HG02763 (cell line): ENCODE measurements at regions not wholly inside any gene's neighbourhood (a gene's known extent, or its start where the extent isn't known, plus 50 kb on each side); places are given as distances from the start of the nearest gene placed in this dataset.
"Not testable (repeated sequence)": the region's sequence is repeated elsewhere in the genome, so short reads cannot be mapped to it uniquely, and the experiment has no call there.

Experiments used
- ATAC-seq: cut with Tn5 transposase; IDR thresholded peaks from one replicate; pipeline ENCODE4 v1.9.1; 2021; ENCODE audit warnings: mild to moderate bottlenecking, moderate library complexity; ENCODE audit not compliant: unreplicated experiment

DNA sequence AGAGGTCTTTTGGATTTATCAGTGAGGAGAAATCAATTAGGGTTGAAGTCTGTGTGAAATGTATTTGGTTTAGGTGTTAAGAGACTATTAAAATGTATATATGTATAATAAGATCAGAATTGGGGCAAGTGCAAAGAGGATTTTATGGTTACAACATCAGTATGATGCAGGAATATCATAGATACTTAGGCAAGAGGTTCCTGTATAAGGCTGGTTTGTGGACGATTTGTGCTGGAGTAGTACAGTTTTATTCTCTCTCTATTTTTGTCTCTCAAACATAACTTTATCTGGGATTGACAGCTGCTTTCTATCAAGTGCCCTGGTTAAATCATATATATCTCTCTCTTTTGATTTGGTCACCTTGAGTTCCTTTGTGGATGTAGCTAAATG, 142.5 kb downstream of the CTH start:
- ATAC-seq = no peak

DNA sequence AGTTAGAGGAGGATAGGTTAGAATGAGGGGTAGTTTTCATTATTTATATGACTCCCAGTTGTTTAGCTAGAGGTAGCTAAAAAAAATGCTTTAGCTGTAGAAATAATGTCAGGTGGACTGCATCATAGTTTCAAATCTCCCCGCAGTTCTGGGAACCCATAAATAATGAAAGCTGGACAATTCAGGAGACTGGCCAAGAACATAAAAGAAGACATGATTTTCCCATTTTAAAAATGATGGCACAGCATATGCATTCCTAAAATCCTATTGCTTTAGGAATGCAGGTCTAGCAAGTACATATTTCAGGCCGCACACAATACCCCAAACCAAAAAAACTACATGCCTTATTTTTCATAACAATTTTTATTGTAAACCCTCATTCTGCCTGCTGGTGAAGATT, 143.3 kb downstream of the CTH start:
- no peak for ATAC-seq

DNA sequence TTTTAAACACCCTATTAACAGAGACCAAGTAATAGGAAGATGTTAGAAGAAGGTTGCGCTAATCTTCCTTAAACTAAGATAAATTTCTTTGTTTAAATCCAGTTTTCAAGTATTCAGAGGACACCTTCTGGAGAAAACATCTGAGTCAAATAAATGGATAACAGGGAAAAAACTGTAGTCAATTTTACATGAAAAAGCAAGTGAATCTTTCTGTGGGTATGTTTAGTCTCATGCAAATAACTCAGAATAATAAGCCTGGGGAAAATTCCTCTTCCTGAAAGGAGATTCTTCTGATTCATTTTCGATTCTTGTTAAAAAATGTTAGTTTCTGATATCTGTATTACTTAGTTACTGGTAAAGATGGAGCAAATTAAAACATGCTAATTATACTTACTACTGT, 145.5 kb downstream of the CTH start:
- no peak for ATAC-seq

DNA sequence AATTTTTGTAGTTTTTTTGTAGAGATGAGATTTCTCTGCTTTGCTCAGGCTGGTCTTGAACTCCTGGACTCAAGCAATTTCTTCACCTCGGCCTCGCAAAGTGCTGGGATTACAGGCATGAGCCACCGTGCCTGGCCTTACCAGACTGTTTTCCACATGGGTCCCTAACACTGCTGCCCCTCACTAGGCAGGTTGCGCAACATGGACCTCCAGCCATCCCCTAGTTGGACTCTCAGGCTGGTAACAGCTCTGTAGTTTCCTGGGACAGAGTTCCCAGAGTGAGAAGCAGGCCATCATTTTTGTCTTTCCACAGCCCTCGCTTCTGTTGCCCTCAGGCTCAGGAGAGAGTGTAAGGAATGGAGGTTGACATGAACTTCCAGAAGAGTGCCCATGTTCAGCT, 156.1 kb downstream of the CTH start:
- no peak for ATAC-seq

DNA sequence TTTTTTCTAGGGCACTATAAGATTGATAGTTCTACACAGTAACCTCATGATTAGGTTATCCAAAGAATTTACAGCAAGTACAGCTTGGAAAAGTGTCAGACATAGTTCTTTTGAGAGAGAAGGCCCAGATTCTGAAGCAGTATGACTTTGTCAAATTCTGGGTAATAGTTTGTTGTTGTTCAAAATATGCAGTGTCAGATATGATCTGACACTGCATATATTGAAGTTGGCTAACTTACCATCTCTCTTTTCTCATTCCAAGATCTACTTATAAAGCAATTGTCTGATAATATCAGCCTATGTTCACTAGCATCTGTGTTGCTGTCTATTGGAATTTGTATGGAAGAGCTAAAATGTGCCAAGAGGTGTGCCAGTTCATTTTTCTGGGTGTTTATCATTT, 160.1 kb downstream of the CTH start:
- no peak for ATAC-seq

DNA sequence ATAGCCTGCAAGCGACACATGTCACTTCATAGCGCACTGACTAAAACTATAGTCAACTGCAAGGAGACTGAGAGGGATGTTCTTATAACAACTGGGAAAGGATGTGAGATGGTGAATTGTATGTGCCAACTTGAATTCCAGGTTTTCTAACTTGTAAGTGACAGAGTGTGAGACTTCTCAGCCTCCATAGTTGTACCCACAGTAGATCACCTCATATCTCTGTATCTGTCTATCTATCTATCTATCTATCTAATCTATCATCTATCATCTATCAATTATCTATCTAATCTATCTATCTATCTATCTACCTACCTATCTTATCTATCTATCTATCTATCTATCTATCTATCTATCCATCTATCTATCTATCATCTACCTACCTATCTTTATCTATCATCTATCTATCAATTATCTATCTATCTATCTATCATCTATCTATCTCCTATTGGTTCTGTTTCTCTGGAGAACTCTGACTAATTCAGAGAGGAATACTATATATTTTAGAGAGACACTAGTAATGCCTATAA, 162.3 kb downstream of the CTH start:
- no peak for ATAC-seq

DNA sequence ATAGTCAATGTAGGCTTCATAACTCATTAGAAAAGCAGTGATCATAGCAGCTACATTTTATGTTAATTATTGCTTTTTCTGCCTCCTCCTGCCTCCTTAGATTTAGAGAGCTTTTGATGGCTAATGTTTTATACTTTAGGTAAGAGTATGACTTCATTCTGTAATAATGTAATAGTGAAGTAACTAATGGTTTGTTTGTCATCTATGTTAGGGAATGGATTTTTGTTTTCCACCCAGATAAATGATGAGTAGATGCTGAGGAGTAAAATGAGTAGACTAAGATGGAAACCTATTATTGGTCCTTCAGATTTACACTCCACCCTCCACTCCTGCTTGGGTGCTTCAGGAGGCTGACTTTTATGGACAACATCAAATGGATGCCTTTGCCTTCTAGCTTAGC, 170.6 kb downstream of the CTH start:
- ATAC-seq = no peak

DNA sequence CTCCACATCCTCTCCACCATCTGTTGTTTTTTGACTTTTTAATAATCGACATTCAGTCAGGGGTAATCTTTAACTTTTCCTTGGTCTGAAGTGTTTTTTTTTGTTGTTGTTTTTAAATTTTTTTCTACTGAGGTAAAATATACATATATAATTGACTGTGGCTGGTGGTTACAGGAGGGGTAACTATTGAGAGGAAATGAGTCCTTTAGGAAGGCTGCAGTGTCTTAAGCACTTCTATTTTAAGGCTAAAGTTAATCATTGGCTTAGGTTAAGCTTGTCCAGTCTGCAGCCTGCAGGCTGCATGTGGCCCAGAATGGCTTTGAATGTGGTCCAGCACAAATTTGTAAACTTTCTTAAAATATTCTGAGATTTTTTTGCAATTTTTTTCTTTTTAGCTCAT, 172.5 kb downstream of the CTH start:
- ATAC-seq = peak; percentile 97

DNA sequence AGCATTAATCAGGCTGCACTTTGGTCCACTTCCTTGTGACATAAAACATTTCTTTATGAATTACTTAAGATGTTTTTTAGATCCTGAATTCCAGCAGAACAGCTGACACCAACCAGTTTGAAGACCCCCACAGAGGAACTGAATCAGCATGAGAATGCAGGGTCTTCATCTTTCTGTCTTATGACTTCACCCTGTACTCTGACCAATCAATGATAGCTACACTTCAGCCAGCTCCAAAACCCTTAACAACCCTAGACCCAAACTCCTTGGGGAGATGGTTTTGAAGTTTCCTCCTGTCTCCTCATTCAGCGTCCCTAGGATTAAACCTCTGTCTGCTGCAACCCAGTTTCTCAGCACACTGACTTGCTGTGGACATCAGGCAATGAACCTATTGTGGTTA, 175.0 kb downstream of the CTH start:
- ATAC-seq = no peak

DNA sequence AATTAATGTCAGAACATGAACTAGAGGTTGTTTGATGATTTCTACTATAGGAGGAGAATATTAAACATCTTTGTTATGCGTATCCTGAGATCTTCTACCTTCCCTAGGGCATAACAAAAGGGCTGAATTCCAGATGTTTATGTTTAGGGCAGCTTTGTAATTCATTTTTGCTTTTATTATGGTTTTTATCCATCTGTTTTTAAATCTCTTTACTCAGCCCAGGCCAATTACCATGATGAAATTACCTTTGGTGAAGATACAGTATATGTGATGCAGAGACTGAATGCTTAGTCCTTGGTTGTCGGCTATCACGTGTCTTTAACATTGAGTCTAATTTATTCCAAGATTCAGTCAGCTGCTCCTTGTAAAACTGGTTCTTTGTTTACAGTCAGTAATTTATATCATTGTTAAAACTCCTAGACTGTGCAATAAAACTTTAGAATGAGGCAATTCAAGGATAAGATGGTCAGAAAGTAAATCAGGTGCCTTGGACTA, 176.9 kb downstream of the CTH start:
- no peak for ATAC-seq

DNA sequence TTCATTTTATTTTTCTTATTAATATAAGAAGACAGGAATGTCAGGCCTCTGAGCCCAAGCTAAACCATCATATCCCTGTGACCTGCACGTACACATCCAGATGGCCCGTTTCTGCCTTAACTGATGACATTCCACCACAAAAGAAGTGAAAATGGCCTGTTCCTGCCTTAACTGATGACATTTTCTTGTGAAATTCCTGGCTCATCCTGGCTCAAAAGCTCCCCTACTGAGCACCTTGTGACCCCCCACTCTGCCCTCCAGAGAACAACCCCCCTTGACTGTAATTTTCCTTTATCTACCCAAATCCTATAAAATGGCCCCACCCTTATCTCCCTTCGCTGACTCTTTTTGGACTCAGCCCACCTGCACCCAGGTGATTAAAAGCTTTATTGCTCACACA, 182.5 kb downstream of the CTH start:
- not testable (repeated sequence) for ATAC-seq

DNA sequence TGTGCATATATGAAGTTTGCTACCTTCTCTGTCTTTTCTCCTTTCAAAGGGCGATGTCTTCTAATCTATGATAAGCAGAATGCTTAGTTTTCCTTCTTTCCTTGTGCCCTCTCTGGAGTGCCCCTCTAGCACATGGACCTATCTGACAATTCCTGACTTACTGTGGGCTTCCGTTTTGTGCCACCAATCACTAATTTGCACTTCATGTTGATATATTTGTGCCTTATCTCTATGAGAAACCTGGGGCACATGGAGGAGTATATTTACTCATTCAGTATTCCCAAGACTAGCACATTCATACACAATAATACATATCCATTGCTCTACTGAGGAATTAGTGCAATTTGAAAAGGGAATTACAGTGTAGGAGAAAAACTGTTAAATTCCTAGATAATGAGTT, 197.7 kb downstream of the CTH start:
- ATAC-seq = no peak

DNA sequence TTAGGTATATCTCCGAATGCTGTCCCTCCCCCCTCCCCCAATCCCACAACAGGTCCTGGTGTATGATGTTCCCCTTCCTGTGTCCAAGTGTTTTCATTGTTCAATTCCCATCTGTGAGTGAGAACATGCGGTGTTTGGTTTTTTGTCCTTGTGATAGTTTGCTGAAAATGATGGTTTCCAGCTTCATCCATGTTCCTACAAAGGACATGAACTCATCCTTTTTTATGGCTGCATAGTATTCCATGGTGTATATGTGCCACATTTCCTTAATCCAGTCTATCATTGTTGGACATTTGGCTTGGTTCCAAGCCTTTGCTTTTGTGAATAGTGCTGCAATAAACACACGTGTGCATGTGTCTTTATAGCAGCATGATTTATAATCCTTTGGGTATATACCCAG, 199.1 kb downstream of the CTH start:
- not testable (repeated sequence) for ATAC-seq

DNA sequence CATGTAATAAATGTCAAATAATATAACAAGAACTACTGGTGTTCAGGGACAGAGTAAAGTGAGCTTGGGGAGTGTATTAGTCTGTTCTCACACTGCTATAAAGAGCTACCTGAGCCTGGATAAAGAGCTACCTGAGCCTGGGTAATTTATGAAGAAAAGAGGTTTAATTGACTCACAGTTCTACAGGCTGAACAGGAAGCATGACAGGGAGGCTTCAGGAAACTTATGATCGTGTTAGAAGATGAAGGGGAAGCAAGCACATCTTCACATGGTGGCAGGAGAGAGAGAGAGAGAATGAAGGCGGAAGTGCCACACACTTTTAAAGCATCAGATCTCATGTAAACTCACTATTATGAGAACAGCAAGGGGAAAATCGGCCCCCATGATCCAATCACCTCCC, 205.9 kb downstream of the CTH start:
- no peak for ATAC-seq

DNA sequence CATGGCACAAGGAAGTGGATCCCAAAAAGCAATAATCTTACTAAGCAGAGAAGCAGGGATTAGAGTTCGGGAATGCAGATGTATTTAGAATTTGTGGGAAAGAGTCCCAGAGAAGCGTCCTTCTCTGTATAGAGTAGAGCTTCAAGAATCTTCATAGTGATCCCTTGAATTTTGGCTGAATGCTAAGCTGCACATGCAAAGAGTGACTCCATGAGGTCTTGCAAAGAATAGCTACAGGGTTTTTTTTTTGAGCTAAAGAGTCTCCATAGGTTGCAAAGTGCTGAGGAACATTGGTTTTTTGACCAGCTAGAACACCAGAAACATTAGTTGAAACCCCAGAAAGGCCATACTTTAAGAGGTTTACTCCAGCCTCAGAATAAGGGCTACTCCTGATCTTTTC, 206.7 kb downstream of the CTH start:
- no peak for ATAC-seq

DNA sequence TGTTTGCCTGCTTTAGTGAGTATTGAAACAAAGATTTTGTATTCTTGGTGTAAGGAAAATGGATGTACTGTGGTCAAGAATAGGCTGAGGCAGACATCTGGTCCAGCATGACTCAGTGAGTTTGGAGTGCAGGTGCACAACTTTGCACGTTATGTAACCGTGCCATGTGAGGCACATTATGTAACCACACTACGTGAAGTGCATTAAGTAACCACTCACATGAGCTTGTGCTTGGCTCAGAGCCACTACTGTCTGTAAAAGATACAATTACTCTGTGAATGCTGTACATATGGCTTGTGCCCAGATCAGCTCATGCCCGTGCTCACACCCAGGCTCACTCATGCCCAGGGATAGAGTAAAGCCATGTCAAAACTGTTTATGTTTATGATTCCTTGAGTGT, 216.8 kb downstream of the CTH start:
- ATAC-seq = no peak

DNA sequence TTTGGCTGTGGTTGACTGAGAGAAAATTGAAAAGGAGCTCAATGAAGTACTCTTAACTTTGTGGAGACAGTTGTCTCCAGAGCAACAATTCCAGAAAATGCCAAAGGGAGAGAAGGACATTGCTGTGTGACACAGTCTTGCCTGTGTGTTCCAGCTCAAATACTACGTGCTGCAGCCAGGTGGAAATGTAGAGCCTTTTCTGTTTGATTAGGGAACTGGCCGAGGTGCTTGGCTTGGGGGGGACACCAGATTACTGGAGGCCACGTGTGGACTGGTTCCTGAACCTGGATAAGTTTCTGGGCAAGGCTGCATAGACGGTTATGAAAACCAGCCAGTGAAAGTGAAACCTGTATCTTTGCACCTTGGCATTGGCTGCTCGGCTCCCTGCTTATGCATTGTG, 217.9 kb downstream of the CTH start:
- no peak for ATAC-seq

DNA sequence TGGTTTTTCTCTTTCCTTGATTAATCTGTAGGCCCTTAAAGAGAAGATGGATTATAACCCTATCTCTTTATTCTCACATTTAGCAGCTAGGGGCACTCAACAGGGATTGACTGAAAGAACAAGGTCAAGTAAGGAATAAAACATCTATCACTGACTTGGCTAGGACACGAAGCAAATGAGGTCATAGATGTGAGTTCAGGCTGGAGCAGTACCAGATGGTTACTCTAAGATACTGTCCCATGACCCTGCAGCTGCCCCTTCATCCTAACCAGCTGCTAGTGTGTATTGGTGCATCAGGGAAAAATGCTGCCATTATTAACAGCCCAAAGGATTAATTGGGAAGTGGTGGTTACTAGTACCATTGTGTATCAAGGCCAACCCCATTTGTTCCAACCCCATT, 221.9 kb downstream of the CTH start:
- no peak for ATAC-seq

DNA sequence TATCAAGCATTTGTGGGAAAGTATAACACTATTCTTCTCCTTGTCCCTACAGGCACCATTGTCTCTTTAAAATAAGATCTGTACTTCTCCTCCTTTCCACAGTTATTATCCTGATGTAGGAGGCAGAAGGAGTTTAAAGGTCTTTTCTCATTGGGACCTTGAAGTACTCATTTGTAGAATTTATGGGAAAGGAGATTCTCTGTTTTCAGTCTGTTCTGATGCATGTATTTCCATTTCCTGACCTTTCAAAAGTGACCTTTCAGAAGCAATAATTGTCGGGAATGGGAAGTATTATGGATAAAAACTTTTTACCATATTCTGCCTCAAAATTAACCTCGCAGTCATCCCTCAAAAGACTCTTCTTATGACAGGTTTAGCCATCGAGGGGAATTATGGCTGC, 224.8 kb downstream of the CTH start:
- no peak for ATAC-seq

DNA sequence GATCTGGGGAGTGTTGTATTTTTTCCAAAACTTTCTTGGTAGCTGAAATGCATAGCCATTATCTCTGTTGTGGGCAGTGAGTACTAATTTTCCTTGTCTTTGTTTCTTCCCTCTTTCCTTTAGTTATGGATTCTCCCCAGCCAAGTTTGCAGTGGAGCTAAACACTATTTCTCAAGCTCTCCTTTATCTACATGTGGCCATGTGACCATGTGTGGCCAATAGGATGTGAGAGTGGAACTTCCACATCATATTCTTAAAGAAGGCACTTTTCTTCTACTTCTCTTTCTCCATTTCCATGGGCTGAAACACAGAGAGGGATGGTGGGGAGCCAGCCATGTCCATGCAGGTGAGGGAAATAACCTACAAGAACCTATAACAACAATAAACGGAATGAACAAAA, 230.8 kb downstream of the CTH start:
- ATAC-seq = no peak

DNA sequence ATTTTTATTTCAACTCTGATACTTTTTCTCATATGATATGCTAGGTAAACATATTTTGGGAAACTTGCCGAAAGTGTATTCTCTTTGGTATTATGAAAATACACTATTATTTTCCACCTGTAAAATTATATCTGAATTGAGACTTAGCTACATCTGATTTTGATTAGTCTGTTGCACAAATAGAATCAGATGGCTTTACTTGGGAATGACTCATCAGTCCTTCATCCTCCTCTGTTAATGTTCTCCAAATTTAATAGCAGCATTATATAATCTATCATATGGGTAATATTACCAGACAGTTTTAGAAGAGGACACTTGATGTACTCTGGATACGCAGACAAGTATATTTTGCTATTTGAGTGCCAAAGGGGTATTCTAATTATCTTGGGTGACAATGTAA, 245.3 kb downstream of the CTH start:
- no peak for ATAC-seq

DNA sequence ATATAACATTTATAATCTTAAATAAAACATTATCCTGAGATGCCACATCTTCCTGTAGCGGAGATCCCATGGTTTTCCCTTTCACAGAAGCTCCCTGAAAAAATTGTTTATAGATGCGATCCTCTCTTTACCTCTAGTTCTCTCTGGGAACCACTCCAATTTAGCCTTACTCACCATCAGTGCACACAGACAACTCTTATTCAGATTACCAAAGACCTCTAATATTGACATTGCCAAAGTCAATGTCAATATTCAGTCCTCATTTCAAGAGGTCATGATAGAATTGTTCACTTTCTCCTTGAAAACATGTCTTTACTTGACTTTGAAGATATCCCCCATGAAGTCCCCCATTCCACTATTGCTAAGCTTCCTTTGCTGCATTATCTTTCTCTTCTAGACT, 248.8 kb downstream of the CTH start:
- no peak for ATAC-seq

DNA sequence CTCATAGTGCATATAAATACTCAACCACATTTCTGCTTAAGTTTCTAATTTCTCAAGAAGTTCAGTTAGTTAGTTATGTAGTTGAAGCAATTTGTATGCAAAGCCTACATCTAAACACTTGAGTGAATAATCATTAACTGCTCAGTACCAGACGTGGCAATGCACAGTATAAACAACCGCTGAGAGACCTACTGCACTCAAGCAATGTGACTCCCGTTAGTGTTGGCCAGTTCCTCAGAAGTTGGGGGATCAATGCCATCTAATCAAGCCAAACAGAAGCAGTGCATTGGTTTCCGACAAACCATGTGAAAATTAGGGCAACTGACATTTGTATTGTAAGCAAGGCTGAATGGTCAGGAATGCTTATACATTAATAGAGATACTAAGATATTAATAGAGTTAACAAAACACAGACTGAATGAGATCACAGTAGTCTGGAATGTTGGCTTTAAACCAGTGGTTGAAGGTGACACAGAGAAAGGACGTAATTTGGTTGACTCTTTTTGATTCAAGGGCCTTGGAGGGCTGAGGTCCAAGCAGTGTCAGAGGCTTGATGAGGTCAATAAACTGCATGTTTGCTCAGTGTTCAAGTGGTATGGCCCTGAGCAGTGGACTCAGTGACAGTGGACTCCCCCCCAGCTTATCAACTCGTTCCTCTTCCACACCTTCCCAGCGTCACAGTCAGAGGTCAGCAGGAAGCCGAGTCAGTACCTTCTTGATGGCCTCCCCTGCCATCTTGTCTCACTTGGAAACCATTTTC, 255.5 kb downstream of the CTH start:
- no peak for ATAC-seq
